ENCODE measurements at regions not wholly inside any gene's neighbourhood (a gene's known extent, or its start where the extent isn't known, plus 50 kb on each side); places are given as distances from the start of the nearest gene placed in this dataset.
"Not testable (repeated sequence)": the region's sequence is repeated elsewhere in the genome, so short reads cannot be mapped to it uniquely, and the experiment has no call there.

DNA sequence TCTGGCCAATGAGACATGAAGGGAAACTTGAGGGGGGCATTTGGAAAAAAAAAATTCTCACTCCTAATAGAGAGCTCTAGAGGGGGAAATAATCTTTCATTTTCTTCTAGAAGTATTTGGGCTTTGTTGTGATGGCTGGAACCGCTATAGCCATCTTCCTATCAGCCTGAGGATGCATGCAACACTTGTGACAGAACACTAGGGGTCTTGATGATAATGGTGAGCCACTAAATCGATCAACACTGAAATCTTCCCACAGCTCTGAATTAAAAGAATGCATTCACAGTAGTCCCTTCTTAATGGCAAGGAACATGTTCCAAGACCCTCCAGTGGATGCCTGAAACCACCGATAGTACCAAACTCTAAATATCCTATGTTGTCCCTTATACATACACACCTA, 325.3 kb downstream of the LNPK start:
- H3K9me3 ChIP-seq (ENCODE audit: control insufficient read depth in 4 of 4, low read length in 3 of 4) = no peaks in the 10 kb centered on the region
- H3K36me3 ChIP-seq (ENCODE audit: control insufficient read depth in 4 of 4, insufficient read depth in 3 of 4, low read depth in 1 of 4, low read length in 3 of 4) = no peaks in the 10 kb centered on the region
- H3K4me3 ChIP-seq (ENCODE audit: low read depth in 1 of 3, low read length in 3 of 3) = no peak overlapping the region
- H3K4me1 ChIP-seq (ENCODE audit: control insufficient read depth in 4 of 4, insufficient read depth in 4 of 4, low read length in 3 of 4) = no peaks in the 10 kb centered on the region
- WGBS = 67% methylated on average over 3 of the region's 3 CpGs
- no peak for DNase-seq (ENCODE audit: low spot score)
- H3K27ac ChIP-seq (ENCODE audit: low read depth in 1 of 2, low read length in 2 of 2) = no peak overlapping the region
- TF ChIP-seq GABPA (IDR thresholded peaks at IDR 0.05 in 1 of 2, conservative IDR thresholded peaks at IDR 0.05 in 1 of 2) (no peak), ZBTB33 (IDR thresholded peaks at IDR 0.05) (no peak), HNF4A (conservative IDR thresholded peaks at IDR 0.05) (no peak), CTCF (IDR thresholded peaks at IDR 0.05; ENCODE audit: low read depth, low read length, missing input control) (no peak), FOXA1 (IDR thresholded peaks at IDR 0.05) (no peak), RXRA (IDR thresholded peaks at IDR 0.05) (no peak), YY1 (IDR thresholded peaks at IDR 0.05) (no peak), JUND (IDR thresholded peaks at IDR 0.05) (no peak), SP1 (IDR thresholded peaks at IDR 0.05) (no peak), ATF3 (IDR thresholded peaks at IDR 0.05) (no peak), EGR1 (IDR thresholded peaks at IDR 0.05; ENCODE audit: low read depth in 2 of 2) (no peak)
- TF ChIP-seq, protein P1, sequence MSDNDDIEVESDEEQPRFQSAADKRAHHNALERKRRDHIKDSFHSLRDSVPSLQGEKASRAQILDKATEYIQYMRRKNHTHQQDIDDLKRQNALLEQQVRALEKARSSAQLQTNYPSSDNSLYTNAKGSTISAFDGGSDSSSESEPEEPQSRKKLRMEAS (IDR thresholded peaks at IDR 0.05) = no peak
- no peak overlapping the region for H3K9ac ChIP-seq (ENCODE audit: low read depth in 1 of 2, low read length in 2 of 2)
- no peaks in the 10 kb centered on the region for H3K27me3 ChIP-seq (ENCODE audit: control insufficient read depth in 4 of 4, insufficient read depth in 4 of 4, low read length in 3 of 4)

- not testable (repeated sequence) for H3K27me3 ChIP-seq (ENCODE audit: control insufficient read depth in 4 of 4, insufficient read depth in 4 of 4, low read length in 3 of 4); H3K27ac ChIP-seq (ENCODE audit: low read depth in 1 of 2, low read length in 2 of 2); H3K36me3 ChIP-seq (ENCODE audit: control insufficient read depth in 4 of 4, insufficient read depth in 3 of 4, low read depth in 1 of 4, low read length in 3 of 4); H3K9ac ChIP-seq (ENCODE audit: low read depth in 1 of 2, low read length in 2 of 2); H3K9me3 ChIP-seq (ENCODE audit: control insufficient read depth in 4 of 4, low read length in 3 of 4); H3K4me1 ChIP-seq (ENCODE audit: control insufficient read depth in 4 of 4, insufficient read depth in 4 of 4, low read length in 3 of 4); DNase-seq (ENCODE audit: low spot score); H3K4me3 ChIP-seq (ENCODE audit: low read depth in 1 of 3, low read length in 3 of 3)
- 53% methylated on average over 7 of the region's 7 CpGs for WGBS
Measured at GRCh38 chr2:175668804-175669203, 333.3 kb downstream of the LNPK start.

DNA sequence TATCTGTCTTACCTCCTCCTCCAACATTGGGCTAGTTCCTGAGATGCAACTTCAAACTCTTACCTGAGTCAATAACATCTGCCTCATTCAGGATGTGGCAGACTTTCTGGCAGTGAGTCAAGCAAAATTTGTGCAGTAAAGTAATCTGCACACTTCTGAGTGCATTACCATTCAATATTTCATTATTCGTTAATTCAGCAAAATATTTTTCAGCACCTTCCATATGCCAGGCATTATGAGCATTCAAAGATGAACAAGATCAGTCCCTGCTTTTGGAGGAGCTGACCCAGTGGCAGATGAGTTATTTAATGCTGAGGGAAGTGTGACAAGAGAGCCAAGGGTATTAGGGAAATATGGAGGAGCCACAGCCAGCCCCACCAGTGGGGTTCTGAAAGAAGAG, 339.7 kb downstream of the LNPK start:
- Histone ChIP-seq H3K27ac (ENCODE audit: low read depth in 1 of 2, low read length in 2 of 2) (no peak overlapping the region), H3K4me1 (ENCODE audit: control insufficient read depth in 4 of 4, insufficient read depth in 4 of 4, low read length in 3 of 4) (no peaks in the 10 kb centered on the region), H3K4me3 (ENCODE audit: low read depth in 1 of 3, low read length in 3 of 3) (no peak overlapping the region), H3K27me3 (ENCODE audit: control insufficient read depth in 4 of 4, insufficient read depth in 4 of 4, low read length in 3 of 4) (peaks cover 0 to 2% (median 0%) of the 10 kb centered on the region in 4 donors), H3K9ac (ENCODE audit: low read depth in 1 of 2, low read length in 2 of 2) (no peak overlapping the region), H3K9me3 (ENCODE audit: control insufficient read depth in 4 of 4, low read length in 3 of 4) (no peaks in the 10 kb centered on the region), H3K36me3 (ENCODE audit: control insufficient read depth in 4 of 4, insufficient read depth in 3 of 4, low read depth in 1 of 4, low read length in 3 of 4) (no peaks in the 10 kb centered on the region)
- 86% methylated on average over 1 of the region's 1 CpG for WGBS
- DNase-seq (ENCODE audit: low spot score) = no peak
- TF ChIP-seq RXRA (IDR thresholded peaks at IDR 0.05) (no peak), HNF4G (IDR thresholded peaks at IDR 0.05) (no peak), JUND (IDR thresholded peaks at IDR 0.05) (no peak), SP1 (IDR thresholded peaks at IDR 0.05) (no peak), FOXA1 (IDR thresholded peaks at IDR 0.05) (no peak), RAD21 (IDR thresholded peaks at IDR 0.05) (no peak), YY1 (IDR thresholded peaks at IDR 0.05) (no peak), ZBTB33 (IDR thresholded peaks at IDR 0.05) (no peak), HNF4A (conservative IDR thresholded peaks at IDR 0.05) (no peak), CTCF (IDR thresholded peaks at IDR 0.05; ENCODE audit: low read depth, low read length, missing input control) (no peak), ATF3 (IDR thresholded peaks at IDR 0.05) (no peak), GABPA (IDR thresholded peaks at IDR 0.05 in 1 of 2, conservative IDR thresholded peaks at IDR 0.05 in 1 of 2) (no peak), NR2F2 (IDR thresholded peaks at IDR 0.05) (no peak), TAF1 (conservative IDR thresholded peaks at IDR 0.05) (no peak), FOXA2 (IDR thresholded peaks at IDR 0.05) (no peak)
- TF ChIP-seq, protein P1 (IDR thresholded peaks at IDR 0.05) = no peak
